ENCODE measurements at regions not wholly inside any gene's neighbourhood (a gene's known extent, or its start where the extent isn't known, plus 50 kb on each side); places are given as distances from the start of the nearest gene placed in this dataset.

GRCh38 chr20:51135926-51136715 lies 113.2 kb upstream of the KCNG1 start:
- H3K36me3 ChIP-seq (ENCODE audit: low read depth, low read length): no peaks in the 10 kb centered on the region
- H3K27ac ChIP-seq (ENCODE audit: low read length): no peak overlapping the region
- BruUV-seq (replicated peaks): no TSS peak
- ATAC-seq (peak; percentile 38; the same call in 1 of the 2 replicates), DNase-seq (peak; percentile 38)
- no peaks in the 10 kb centered on the region for H4K20me1 ChIP-seq (ENCODE audit: low read length)
- H3K9me2 ChIP-seq (replicated peaks; ENCODE audit: low read length): no peaks in the 10 kb centered on the region
- ChIA-PET CTCF (no interaction called here), POLR2A (ENCODE audit: unreplicated experiment) (no interaction called here)
- intact Hi-C loops (cut with micrococcal nuclease): no loop called here
- H3K4me3 ChIP-seq (ENCODE audit: low read length): no peak overlapping the region
- 0 out of 2 replicates have a peak, but pooled peaks cover 11% of the 10 kb centered on the region for H3K4me1 ChIP-seq (ENCODE audit: insufficient read depth, low read length)
- no peaks in the 10 kb centered on the region for H3K9me3 ChIP-seq (ENCODE audit: low read length)
- H3F3A ChIP-seq (ENCODE audit: low read length, unreplicated experiment): no peaks in the 10 kb centered on the region
- H2AFZ ChIP-seq (ENCODE audit: low read length): no peak overlapping the region
- no peak overlapping the region for H3K9ac ChIP-seq (ENCODE audit: low read length)
- no peaks in the 10 kb centered on the region for H3K27me3 ChIP-seq (ENCODE audit: low read length)
- H3K79me2 ChIP-seq (ENCODE audit: low read length): no peaks in the 10 kb centered on the region
- TF ChIP-seq CTCF (conservative IDR thresholded peaks at IDR 0.05; ENCODE audit: low read depth, low read length): no peak
- no peak for TF ChIP-seq EZH2phosphoT487 (IDR thresholded peaks at IDR 0.05; ENCODE audit: borderline replicate concordance, low read length)
- TF ChIP-seq EZH2 (IDR thresholded peaks at IDR 0.05; ENCODE audit: low read length, unreplicated experiment): no peak
- 0 out of 2 replicates have a peak overlapping the region, but pooled peaks have one; percentile 4 for H3K4me2 ChIP-seq (ENCODE audit: low read length)

- intact Hi-C loops (cut with micrococcal nuclease): no loop called here
- Histone ChIP-seq H2AFZ (ENCODE audit: low read length) (no peak overlapping the region), H3K9ac (ENCODE audit: low read length) (no peak overlapping the region), H3F3A (ENCODE audit: low read length, unreplicated experiment) (no peaks in the 10 kb centered on the region), H3K4me3 (ENCODE audit: low read length) (no peak overlapping the region), H3K36me3 (ENCODE audit: low read depth, low read length) (no peaks in the 10 kb centered on the region), H3K27ac (ENCODE audit: low read length) (no peak overlapping the region), H3K4me1 (ENCODE audit: insufficient read depth, low read length) (0 out of 2 replicates have a peak, but pooled peaks cover 11% of the 10 kb centered on the region), H3K79me2 (ENCODE audit: low read length) (no peaks in the 10 kb centered on the region), H3K9me3 (ENCODE audit: low read length) (no peaks in the 10 kb centered on the region), H3K4me2 (ENCODE audit: low read length) (no peak overlapping the region), H3K27me3 (ENCODE audit: low read length) (no peaks in the 10 kb centered on the region), H3K9me2 (replicated peaks; ENCODE audit: low read length) (no peaks in the 10 kb centered on the region), H4K20me1 (ENCODE audit: low read length) (no peaks in the 10 kb centered on the region)
- DNase-seq (no peak), ATAC-seq (no peak)
- ChIA-PET CTCF (no interaction called here), POLR2A (ENCODE audit: unreplicated experiment) (no interaction called here)
- no TSS peak for BruUV-seq (replicated peaks)
- TF ChIP-seq EZH2phosphoT487 (IDR thresholded peaks at IDR 0.05; ENCODE audit: borderline replicate concordance, low read length) (no peak), EZH2 (IDR thresholded peaks at IDR 0.05; ENCODE audit: low read length, unreplicated experiment) (no peak), CTCF (conservative IDR thresholded peaks at IDR 0.05; ENCODE audit: low read depth, low read length) (no peak)
Observed at GRCh38 chr20:51134405-51134804, 111.5 kb upstream of the KCNG1 start.

- Histone ChIP-seq H3K27me3 (ENCODE audit: low read length) (no peaks in the 10 kb centered on the region), H3K9me3 (ENCODE audit: low read length) (no peaks in the 10 kb centered on the region), H3K4me1 (ENCODE audit: insufficient read depth, low read length) (peaks cover 32% of the 10 kb centered on the region), H3K4me3 (ENCODE audit: low read length) (no peak overlapping the region), H3K9ac (ENCODE audit: low read length) (no peak overlapping the region), H4K20me1 (ENCODE audit: low read length) (no peaks in the 10 kb centered on the region), H3K27ac (ENCODE audit: low read length) (no peak overlapping the region), H3K4me2 (ENCODE audit: low read length) (no peak overlapping the region), H3K9me2 (replicated peaks; ENCODE audit: low read length) (no peaks in the 10 kb centered on the region), H3K79me2 (ENCODE audit: low read length) (no peaks in the 10 kb centered on the region), H2AFZ (ENCODE audit: low read length) (no peak overlapping the region), H3F3A (ENCODE audit: low read length, unreplicated experiment) (no peaks in the 10 kb centered on the region), H3K36me3 (ENCODE audit: low read depth, low read length) (no peaks in the 10 kb centered on the region)
- ChIA-PET POLR2A (ENCODE audit: unreplicated experiment) (interaction anchor here (0.7 kb wide), 1 partner anchor 89 kb away, joined by 3 read pairs; no protein-coding TSS in a partner anchor), CTCF (no interaction called here)
- TF ChIP-seq EZH2 (IDR thresholded peaks at IDR 0.05; ENCODE audit: low read length, unreplicated experiment) (no peak), EZH2phosphoT487 (IDR thresholded peaks at IDR 0.05; ENCODE audit: borderline replicate concordance, low read length) (no peak), CTCF (conservative IDR thresholded peaks at IDR 0.05; ENCODE audit: low read depth, low read length) (no peak)
- no TSS peak for BruUV-seq (replicated peaks)
- DNase-seq (peak; percentile 39), ATAC-seq (no peak)
- intact Hi-C loops (cut with micrococcal nuclease): no loop called here
Observed at GRCh38 chr20:51132279-51132678, 109.4 kb upstream of the KCNG1 start.

All from PC-3 (cell line).